Coronary artery (tissue), 2 donors: ENCODE measurements at regions not wholly inside any gene's neighbourhood (a gene's known extent, or its start where the extent isn't known, plus 50 kb on each side); places are given as distances from the start of the nearest gene placed in this dataset.

Source experiments
- DNase-seq: peaks from one replicate; pipeline ENCODE4 v3.0.0-alpha.2; 2017; ENCODE audit warnings: low spot score
- H3K27ac ChIP-seq, 2 donors: fragments of 200-600 bp; sonication (generic); one replicate each; pipeline ENCODE4 v1.5.1; 2016 to 2019
- H3K4me3 ChIP-seq: fragments of 200-600 bp; sonication (generic); 2 replicates; pipeline ENCODE4 v1.5.1; 2016; ENCODE audit warnings: mild to moderate bottlenecking, moderate library complexity
- TF ChIP-seq, protein P1 (sequence below): fragments of 200-600 bp; sonication (generic); IDR thresholded peaks from one replicate; pipeline ENCODE4 v1.5.1; 2019; ENCODE audit warnings: antibody characterized with exemption

DNA sequence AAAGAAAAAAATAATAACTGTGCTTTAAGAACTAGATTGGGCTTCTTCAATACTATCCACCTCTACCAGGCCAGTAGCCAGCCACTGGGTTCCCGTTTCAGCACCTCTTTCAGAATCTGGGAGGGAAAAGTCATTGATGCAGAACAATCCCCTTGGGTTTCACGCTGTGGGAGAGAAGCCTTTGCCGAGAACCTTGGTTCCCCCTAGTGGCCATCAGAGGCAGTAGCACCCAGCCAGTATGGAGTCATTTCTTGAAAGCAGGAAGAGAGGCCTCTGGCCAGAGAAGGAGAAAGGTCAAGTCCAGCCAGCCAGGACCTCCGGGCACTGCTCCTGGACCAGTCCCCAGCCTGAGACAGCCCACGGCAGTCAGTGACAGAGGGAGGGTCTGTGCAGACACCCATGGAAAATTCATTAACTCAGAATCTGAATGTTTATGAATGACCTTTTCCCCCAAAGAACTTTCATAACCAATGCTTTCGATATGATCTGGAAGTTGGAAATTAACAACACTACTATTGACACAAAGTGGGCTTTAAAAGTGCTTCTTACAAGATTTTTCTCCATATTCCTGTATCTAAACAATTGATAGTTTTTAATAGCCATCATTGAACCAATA is 51.2 kb upstream of the CDH5 start:
- peak; percentile 81 for DNase-seq
- TF ChIP-seq, protein P1, sequence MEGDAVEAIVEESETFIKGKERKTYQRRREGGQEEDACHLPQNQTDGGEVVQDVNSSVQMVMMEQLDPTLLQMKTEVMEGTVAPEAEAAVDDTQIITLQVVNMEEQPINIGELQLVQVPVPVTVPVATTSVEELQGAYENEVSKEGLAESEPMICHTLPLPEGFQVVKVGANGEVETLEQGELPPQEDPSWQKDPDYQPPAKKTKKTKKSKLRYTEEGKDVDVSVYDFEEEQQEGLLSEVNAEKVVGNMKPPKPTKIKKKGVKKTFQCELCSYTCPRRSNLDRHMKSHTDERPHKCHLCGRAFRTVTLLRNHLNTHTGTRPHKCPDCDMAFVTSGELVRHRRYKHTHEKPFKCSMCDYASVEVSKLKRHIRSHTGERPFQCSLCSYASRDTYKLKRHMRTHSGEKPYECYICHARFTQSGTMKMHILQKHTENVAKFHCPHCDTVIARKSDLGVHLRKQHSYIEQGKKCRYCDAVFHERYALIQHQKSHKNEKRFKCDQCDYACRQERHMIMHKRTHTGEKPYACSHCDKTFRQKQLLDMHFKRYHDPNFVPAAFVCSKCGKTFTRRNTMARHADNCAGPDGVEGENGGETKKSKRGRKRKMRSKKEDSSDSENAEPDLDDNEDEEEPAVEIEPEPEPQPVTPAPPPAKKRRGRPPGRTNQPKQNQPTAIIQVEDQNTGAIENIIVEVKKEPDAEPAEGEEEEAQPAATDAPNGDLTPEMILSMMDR, result peak; percentile 96
- no peak overlapping the region for H3K4me3 ChIP-seq
- H3K27ac ChIP-seq, result peak overlapping the region in 1 of 2 donors; percentile 40

DNA sequence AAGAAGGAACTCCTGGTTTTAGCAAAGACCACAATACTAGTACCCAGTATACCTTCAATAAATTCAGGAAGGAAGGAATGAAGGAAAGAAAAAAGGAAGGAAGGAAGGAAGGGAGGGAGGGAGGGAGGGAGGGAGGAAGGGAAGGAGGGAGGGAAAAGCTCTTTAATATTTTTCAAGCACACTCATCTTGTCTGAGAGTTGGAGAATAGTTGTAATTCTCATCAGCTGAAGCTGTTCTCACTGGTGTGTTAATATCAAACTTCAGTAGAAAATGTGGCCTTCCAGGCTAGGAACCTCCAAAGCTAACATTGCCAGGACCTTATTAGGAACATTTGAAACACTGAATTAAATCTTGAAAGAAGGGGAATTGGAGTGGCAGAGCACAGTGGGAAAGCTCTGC is 55.2 kb upstream of the CDH5 start:
- DNase-seq, result no peak
- no peak overlapping the region for H3K27ac ChIP-seq
- H3K4me3 ChIP-seq, result no peak overlapping the region
- TF ChIP-seq, protein P1, result no peak

DNA sequence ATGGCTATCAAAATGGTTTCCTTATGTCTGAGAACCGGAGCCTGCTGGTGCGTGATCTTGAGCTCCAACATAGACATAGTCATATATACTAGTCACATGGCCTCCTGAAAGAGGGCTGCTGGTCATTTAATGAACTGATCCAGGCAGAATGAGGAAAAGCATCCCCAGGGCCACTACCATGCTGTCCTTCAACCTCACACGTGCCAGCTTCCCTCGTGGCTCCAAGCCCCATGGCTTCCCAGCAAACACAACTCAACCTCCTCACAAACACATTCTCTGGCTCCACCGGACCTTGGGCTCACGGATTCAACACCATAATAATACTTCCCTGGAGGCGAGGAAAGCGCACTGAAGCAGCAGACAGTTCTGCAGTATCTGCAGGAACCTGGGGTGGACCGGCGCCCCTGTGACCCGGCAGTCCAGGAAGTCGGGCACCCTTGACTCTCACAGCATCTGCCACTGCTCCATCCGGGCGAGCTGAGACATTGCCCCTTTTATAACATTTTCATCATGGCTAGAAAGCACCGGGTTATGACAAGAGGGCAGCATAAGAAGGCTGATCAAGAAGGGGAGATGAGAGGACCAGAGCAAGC is 57.2 kb upstream of the CDH5 start:
- H3K27ac ChIP-seq, result no peak overlapping the region
- no peak overlapping the region for H3K4me3 ChIP-seq
- no peak for DNase-seq
- TF ChIP-seq, protein P1, result no peak

DNA sequence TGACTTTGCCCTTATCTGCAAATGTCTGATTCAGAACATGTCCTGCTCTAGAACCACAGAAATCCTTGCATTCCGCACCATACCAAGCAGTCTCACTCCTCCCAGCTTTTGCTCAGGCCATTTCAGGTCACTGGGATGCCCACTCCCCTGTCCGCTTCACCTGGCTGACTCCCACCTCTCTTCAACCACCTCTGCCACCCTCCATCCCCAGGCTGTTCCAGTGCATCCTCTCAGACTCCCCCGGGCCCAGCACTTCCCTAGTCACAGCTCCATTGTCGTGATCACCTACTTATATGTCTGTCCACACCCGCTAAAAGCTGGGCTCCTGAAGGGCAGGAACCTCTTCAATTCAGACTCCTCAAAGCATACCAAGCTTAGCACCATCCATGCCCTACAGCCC is 58.4 kb upstream of the CDH5 start:
- H3K27ac ChIP-seq, result no peak overlapping the region
- no peak for DNase-seq
- H3K4me3 ChIP-seq, result no peak overlapping the region
- TF ChIP-seq, protein P1, result no peak

DNA sequence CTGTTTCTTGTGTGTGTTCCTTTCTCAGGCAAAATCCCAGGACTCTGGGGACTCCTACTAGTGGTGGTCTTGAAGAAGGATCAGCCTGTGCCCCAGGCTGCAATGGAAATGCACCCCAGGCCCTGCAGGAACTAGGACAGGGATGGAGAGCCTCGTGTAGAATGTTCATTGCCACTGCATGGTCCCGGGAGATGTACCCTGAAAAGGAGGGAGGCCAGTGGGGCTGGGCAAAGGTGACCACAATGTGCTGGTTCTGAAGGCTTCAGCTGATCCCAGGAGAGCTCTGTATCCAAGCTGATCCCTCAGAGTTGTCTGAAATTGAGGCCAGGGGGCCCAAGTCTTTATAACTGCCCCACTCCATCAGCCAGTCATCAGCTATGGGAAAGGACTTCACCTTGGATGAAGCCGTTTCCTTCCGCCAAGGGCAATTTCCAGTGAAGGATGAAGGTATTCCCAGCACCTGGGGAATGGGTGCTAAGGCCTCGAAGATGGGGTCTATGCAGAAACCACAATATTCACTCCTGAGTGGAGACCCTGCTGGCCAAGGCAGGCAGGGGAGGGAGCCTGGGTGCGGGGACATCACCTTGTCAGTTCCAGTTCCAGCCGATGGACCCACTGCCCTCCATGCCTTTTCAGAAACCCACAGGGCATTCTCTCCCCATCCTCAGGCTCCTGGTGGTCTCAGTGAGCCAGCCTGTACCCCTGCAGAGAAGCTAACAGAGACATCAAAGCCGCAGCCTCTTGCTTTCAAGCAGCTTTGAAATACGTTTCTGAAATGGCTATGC is 59.9 kb upstream of the CDH5 start:
- Histone ChIP-seq H3K4me3 (no peak overlapping the region), H3K27ac (no peak overlapping the region)
- no peak for DNase-seq
- TF ChIP-seq, protein P1, result no peak

DNA sequence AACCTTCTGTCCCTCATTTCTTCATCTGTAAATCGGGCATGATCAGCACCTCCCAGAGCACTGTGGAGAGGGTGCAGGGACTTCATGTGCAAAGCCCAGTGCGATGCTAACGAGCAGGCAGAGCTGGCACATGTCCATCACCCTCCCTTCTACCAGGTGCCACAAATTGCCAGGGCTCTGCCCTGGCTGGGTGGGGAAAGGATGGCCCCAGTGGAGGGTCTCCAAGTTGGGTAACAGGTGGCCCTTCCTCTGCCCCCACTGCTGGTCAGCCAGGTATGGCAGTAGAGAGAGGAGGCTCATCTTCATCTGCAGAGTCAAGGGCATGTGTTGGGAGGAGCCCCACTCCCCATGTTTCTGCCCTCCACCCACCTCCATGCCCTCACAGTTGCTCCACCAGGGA is 61.5 kb upstream of the CDH5 start:
- TF ChIP-seq, protein P1, result no peak
- H3K4me3 ChIP-seq, result no peak overlapping the region
- no peak overlapping the region for H3K27ac ChIP-seq
- DNase-seq, result peak; percentile 8

DNA sequence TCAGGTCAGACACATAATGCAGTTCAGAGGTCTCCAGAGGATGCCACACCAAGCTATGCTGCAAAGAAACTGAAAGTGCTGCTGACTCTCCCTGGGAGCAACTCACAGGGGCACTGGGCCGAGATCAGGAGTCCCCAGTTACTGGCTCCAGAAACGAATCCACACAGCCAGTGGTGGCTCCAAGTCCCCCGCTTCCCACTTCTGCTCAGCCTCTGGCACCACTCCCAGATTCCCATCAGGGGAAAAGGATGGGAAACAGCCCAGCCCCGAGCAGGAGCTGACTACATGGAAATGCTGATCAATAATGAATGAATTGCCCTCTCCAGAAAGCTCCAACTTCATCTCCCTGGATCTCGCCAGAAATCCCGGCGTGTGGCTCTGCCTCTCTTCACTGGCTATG is 62.3 kb upstream of the CDH5 start:
- Histone ChIP-seq H3K27ac (no peak overlapping the region), H3K4me3 (no peak overlapping the region)
- DNase-seq, result peak; percentile 43
- TF ChIP-seq, protein P1, result no peak
